Peyer's patch (tissue), 4 donors: ENCODE measurements at regions not wholly inside any gene's neighbourhood (a gene's known extent, or its start where the extent isn't known, plus 50 kb on each side); places are given as distances from the start of the nearest gene placed in this dataset.

Experiments
- DNase-seq, 3 donors: peaks; one replicate each; pipeline ENCODE4 v3.0.0-alpha.2; 2017 to 2019
- H3K27ac ChIP-seq, 4 donors: fragments of 200-600 bp; sonication (generic); one replicate each; pipeline ENCODE4 v1.5.1; 2016 to 2019
- H3K27me3 ChIP-seq, 2 donors: fragments of 200-600 bp; sonication (generic); one replicate each; pipeline ENCODE4 v1.5.1; 2019
- H3K36me3 ChIP-seq, 3 donors: fragments of 200-600 bp; sonication (generic); one replicate each; pipeline ENCODE4 v1.5.1; 2016 to 2019
- H3K4me1 ChIP-seq, 4 donors: fragments of 200-600 bp; sonication (generic); one replicate each; pipeline ENCODE4 v1.5.1; 2016 to 2019
- H3K4me3 ChIP-seq, 4 donors: fragments of 200-600 bp; sonication (generic); 1 replicate in 3 of 4; 2 replicates in 1 of 4; pipeline ENCODE4 v1.5.1; 2016 to 2019; ENCODE audit warnings: mild to moderate bottlenecking in 1 of 4
- H3K9me3 ChIP-seq, 4 donors: fragments of 200-600 bp; sonication (generic); one replicate each; pipeline ENCODE4 v1.5.1; 2016 to 2019; ENCODE audit warnings: mild to moderate bottlenecking in 1 of 4
- POLR2A ChIP-seq, 2 donors: fragments of 450-650 bp; IDR thresholded peaks; one replicate each; pipeline ENCODE4 v1.5.1; 2017; ENCODE audit warnings: antibody characterized with exemption in 2 of 2, mild to moderate bottlenecking in 2 of 2, moderate library complexity in 2 of 2
- TF ChIP-seq, protein P1 (sequence below), 6 experiments: fragments of 450-650 bp in 4 of 6; fragments of 200-600 bp in 2 of 6; sonication (generic) in 1 of 6; IDR thresholded peaks; one replicate each; pipeline ENCODE4 v1.5.1; 2017 to 2019; ENCODE audit warnings: antibody characterized with exemption in 6 of 6, mild to moderate bottlenecking in 3 of 6, moderate library complexity in 1 of 6

DNA sequence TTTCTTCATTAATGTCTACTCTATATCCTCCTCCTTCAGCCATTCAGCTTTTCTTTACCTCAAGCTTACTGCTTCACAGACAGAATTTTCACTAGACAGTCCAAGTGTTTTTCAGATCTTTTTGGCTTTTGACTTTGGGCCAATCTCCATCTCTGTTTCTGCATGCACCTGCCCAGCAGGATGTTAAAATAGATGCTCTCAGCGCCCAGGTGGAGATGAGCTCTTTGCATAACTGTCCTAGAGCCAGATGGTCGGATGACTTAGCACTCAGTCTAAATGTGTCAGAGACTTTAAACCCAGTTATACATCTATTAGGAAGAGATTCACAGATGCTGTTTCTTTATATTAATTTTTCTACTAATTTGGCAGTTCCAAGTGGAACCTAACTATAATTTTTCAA is 80.3 kb upstream of the SSTR1 start:
- H3K27me3 ChIP-seq = no peaks in the 10 kb centered on the region
- no peak overlapping the region for H3K4me3 ChIP-seq
- TF ChIP-seq, protein P1, sequence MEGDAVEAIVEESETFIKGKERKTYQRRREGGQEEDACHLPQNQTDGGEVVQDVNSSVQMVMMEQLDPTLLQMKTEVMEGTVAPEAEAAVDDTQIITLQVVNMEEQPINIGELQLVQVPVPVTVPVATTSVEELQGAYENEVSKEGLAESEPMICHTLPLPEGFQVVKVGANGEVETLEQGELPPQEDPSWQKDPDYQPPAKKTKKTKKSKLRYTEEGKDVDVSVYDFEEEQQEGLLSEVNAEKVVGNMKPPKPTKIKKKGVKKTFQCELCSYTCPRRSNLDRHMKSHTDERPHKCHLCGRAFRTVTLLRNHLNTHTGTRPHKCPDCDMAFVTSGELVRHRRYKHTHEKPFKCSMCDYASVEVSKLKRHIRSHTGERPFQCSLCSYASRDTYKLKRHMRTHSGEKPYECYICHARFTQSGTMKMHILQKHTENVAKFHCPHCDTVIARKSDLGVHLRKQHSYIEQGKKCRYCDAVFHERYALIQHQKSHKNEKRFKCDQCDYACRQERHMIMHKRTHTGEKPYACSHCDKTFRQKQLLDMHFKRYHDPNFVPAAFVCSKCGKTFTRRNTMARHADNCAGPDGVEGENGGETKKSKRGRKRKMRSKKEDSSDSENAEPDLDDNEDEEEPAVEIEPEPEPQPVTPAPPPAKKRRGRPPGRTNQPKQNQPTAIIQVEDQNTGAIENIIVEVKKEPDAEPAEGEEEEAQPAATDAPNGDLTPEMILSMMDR (IDR thresholded peaks at IDR 0.05) = no peak
- no peak for TF ChIP-seq POLR2A (IDR thresholded peaks at IDR 0.05)
- no peak overlapping the region for H3K27ac ChIP-seq
- H3K9me3 ChIP-seq = no peaks in the 10 kb centered on the region
- H3K36me3 ChIP-seq = no peaks in the 10 kb centered on the region
- H3K4me1 ChIP-seq = no peaks in the 10 kb centered on the region
- no peak for DNase-seq

DNA sequence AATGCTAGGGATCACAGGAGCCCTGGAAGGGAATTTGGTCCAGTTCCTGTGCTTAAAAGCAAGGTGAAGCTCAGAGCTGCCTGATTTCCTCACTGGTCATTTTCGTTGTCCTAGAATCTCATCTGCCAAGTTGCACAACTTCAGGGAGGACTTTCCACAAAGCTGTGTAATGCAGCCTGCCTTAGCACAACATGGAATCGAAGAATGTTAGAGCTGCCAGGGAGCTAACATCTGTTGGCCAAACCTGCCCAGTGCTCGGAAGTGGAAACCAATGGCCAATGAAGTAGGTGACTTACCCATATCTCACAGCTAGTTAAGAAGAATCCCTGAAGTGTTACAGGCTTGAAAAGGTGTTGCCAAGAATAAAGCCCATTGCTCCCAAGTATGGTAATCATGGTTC is 79.9 kb upstream of the SSTR1 start:
- Histone ChIP-seq H3K36me3 (no peaks in the 10 kb centered on the region), H3K4me3 (no peak overlapping the region), H3K27me3 (no peaks in the 10 kb centered on the region), H3K4me1 (no peaks in the 10 kb centered on the region), H3K9me3 (no peaks in the 10 kb centered on the region), H3K27ac (no peak overlapping the region)
- TF ChIP-seq, protein P1 (IDR thresholded peaks at IDR 0.05) = no peak
- no peak for TF ChIP-seq POLR2A (IDR thresholded peaks at IDR 0.05)
- no peak for DNase-seq

DNA sequence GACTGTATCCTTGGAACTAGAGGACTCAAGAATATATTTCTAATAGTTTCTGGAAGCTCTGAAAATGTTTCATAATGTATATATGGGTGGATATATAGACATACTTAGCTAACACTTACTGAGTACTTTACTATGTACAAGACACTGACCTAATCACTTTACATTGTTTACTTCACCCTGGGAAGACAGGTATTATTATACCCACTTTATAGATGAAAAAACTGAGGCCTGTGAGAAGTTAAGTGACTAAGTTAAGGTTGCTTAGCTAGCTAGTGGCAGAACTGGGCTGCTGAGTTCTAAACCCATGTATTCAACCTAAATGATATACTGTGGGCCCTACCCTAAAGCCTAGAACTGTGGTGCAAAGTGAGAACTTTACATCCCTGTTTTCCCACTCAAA is 79.1 kb upstream of the SSTR1 start:
- no peak overlapping the region for H3K27ac ChIP-seq
- no peaks in the 10 kb centered on the region for H3K27me3 ChIP-seq
- no peak for DNase-seq
- H3K9me3 ChIP-seq = no peaks in the 10 kb centered on the region
- TF ChIP-seq, protein P1 (IDR thresholded peaks at IDR 0.05) = no peak
- no peak for TF ChIP-seq POLR2A (IDR thresholded peaks at IDR 0.05)
- H3K4me3 ChIP-seq = no peak overlapping the region
- H3K4me1 ChIP-seq = no peaks in the 10 kb centered on the region
- H3K36me3 ChIP-seq = no peaks in the 10 kb centered on the region

DNA sequence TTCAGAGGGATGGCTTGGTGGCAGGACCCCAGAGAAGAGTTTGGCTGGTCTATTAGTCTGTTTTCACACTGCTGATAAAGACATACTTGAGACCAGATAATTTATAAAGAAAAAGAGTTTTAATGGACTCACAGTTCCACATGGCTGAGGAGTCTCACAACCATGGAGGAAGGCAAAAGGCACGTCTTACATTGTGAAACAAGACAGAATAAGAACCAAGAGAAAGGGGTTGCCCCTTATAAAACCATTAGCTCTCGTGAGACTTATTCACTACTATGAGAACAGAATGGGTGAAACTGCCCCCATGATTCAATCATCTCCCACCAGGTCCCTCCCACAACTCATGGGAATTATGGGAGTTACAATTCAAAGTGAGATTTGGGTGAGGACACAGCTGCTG is 78.5 kb upstream of the SSTR1 start:
- no peak for DNase-seq
- no peak overlapping the region for H3K27ac ChIP-seq
- TF ChIP-seq, protein P1 (IDR thresholded peaks at IDR 0.05) = no peak
- TF ChIP-seq POLR2A (IDR thresholded peaks at IDR 0.05) = no peak
- no peaks in the 10 kb centered on the region for H3K4me1 ChIP-seq
- no peaks in the 10 kb centered on the region for H3K27me3 ChIP-seq
- H3K4me3 ChIP-seq = no peak overlapping the region
- no peaks in the 10 kb centered on the region for H3K36me3 ChIP-seq
- H3K9me3 ChIP-seq = no peaks in the 10 kb centered on the region

DNA sequence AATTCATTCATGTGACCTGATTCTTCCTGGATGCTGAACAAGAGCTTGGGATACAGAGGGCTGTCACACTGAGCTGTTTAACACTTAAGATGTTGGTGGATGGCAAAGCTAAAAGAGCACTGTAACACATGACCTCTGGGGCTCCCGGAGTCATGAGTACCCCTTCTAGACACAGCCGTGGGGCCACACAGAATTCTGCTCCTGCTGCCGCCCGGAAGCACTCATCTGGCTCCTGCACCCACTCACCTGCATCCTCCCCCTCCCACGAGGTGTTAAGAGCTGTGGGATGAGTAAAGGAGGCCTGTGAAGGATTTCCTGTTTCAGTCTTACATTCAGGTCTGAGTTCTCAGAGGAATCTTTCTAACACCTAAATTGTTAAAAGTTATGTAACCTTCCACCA is 78.0 kb upstream of the SSTR1 start:
- Histone ChIP-seq H3K27ac (no peak overlapping the region), H3K4me1 (no peaks in the 10 kb centered on the region), H3K9me3 (no peaks in the 10 kb centered on the region), H3K4me3 (no peak overlapping the region), H3K36me3 (no peaks in the 10 kb centered on the region), H3K27me3 (no peaks in the 10 kb centered on the region)
- DNase-seq = no peak
- TF ChIP-seq, protein P1 (IDR thresholded peaks at IDR 0.05) = no peak
- no peak for TF ChIP-seq POLR2A (IDR thresholded peaks at IDR 0.05)

DNA sequence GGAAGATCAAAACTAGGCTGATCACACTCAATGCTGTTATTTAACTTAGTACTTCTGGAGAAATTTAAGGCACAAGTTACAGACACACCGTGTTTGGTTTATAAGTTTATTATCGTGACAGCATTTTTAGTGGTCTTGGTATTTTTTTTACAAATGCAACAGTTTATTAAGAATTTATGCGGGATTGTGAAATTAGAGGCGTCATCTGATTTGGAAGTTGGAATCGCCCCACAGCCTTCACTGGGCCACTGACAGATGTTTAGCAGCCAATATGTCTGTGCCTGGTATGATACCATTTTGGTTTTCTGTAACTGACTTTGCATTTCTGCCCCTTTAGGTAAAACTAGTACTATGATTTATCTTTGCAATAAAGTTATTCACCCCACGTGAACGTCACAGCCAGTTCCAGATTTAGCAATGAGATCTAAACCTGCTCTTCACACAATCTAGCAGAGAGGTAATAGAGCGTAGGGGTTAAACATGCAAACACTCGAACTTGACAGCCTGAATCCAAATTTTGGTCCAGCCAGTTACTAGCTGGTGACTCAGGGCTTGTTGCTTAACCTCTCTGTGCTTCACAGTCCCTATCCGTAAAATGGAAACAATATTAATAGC is 73.2 kb upstream of the SSTR1 start:
- Histone ChIP-seq H3K9me3 (no peaks in the 10 kb centered on the region), H3K36me3 (no peaks in the 10 kb centered on the region), H3K4me1 (no peaks in the 10 kb centered on the region), H3K4me3 (no peak overlapping the region), H3K27ac (no peak overlapping the region), H3K27me3 (no peaks in the 10 kb centered on the region)
- TF ChIP-seq POLR2A (IDR thresholded peaks at IDR 0.05) = no peak
- TF ChIP-seq, protein P1 (IDR thresholded peaks at IDR 0.05) = no peak
- DNase-seq = no peak
